MM.1S (cell line): ENCODE measurements at regions not wholly inside any gene's neighbourhood (a gene's known extent, or its start where the extent isn't known, plus 50 kb on each side); places are given as distances from the start of the nearest gene placed in this dataset.

ENCODE experiments used
- DNase-seq: peaks from one replicate; pipeline ENCODE4 v3.0.0-alpha.2; 2015
- H2AFZ ChIP-seq: fragments of 300-600 bp; sonication (generic); 2 replicates; pipeline ENCODE4 v1.6.0; 2016; ENCODE audit warnings: antibody characterized with exemption, low read length
- H3F3A ChIP-seq: fragments of 300-600 bp; sonication (generic); 2 replicates; pipeline ENCODE4 v1.6.1; 2016; ENCODE audit warnings: mild to moderate bottlenecking, antibody characterized with exemption, low read length, moderate library complexity, mixed read lengths; ENCODE audit not compliant: insufficient read depth
- H3K27ac ChIP-seq: fragments of 300-600 bp; sonication (generic); 2 replicates; pipeline ENCODE4 v1.5.1; 2016; ENCODE audit warnings: mild to moderate bottlenecking, low read length
- H3K27me3 ChIP-seq: fragments of 300-600 bp; sonication (generic); replicated peaks from 2 replicates; pipeline ENCODE4 v1.6.0; 2016; ENCODE audit warnings: low read length; ENCODE audit not compliant: insufficient read depth
- H3K36me3 ChIP-seq: fragments of 300-600 bp; sonication (generic); replicated peaks from 2 replicates; pipeline ENCODE4 v1.6.1; 2016; ENCODE audit warnings: mild to moderate bottlenecking, low read length, mixed read lengths; ENCODE audit not compliant: insufficient read depth
- H3K4me1 ChIP-seq: fragments of 300-600 bp; sonication (generic); 2 replicates; pipeline ENCODE4 v1.6.1; 2016; ENCODE audit warnings: low read length, mixed read lengths
- H3K4me2 ChIP-seq: fragments of 300-600 bp; sonication (generic); 2 replicates; pipeline ENCODE4 v1.6.0; 2016; ENCODE audit warnings: low read depth, low read length
- H3K4me3 ChIP-seq: fragments of 300-600 bp; sonication (generic); 2 replicates; pipeline ENCODE4 v1.5.1; 2016; ENCODE audit warnings: low read length, mixed read lengths
- H3K79me2 ChIP-seq: fragments of 300-600 bp; sonication (generic); 2 replicates; pipeline ENCODE4 v1.6.1; 2016; ENCODE audit warnings: mixed run types, low read length, mixed read lengths
- H3K9ac ChIP-seq: fragments of 300-600 bp; sonication (generic); 2 replicates; pipeline ENCODE4 v1.6.1; 2016; ENCODE audit warnings: low read length, mixed read lengths
- H3K9me2 ChIP-seq: fragments of 300-600 bp; sonication (generic); replicated peaks from 2 replicates; pipeline ENCODE4 v1.6.1; 2016; ENCODE audit warnings: mild to moderate bottlenecking, low read length, mixed read lengths; ENCODE audit not compliant: insufficient read depth
- H3K9me3 ChIP-seq: fragments of 300-600 bp; sonication (generic); replicated peaks from 2 replicates; pipeline ENCODE4 v1.6.1; 2016; ENCODE audit warnings: mild to moderate bottlenecking, low read length, mixed read lengths; ENCODE audit not compliant: insufficient read depth
- H4K20me1 ChIP-seq: fragments of 300-600 bp; sonication (generic); 2 replicates; pipeline ENCODE4 v1.6.1; 2016; ENCODE audit warnings: mild to moderate bottlenecking, low read length, moderate library complexity, mixed read lengths; ENCODE audit not compliant: insufficient read depth
- CTCF ChIP-seq: fragments of 300-600 bp; sonication (generic); IDR thresholded peaks from 2 replicates; pipeline ENCODE4 v1.5.1; 2016; ENCODE audit warnings: antibody characterized with exemption, low read length, mixed read lengths
- EZH2 ChIP-seq: fragments of 300-600 bp; sonication (generic); optimal IDR thresholded peaks from 2 replicates; pipeline ENCODE3; 2017; ENCODE audit warnings: low read depth, mild to moderate bottlenecking, antibody characterized with exemption, low read length, mixed read lengths
- EZH2phosphoT487 ChIP-seq: fragments of 300-600 bp; sonication (generic); IDR thresholded peaks from 2 replicates; pipeline ENCODE4 v1.6.1; 2018; ENCODE audit warnings: antibody characterized with exemption, low read length

GRCh38 chr11:128208329-128209137 is 378.8 kb downstream of the ETS1 start:
- TF ChIP-seq CTCF (no peak), EZH2 (no peak), EZH2phosphoT487 (no peak)
- H4K20me1 ChIP-seq = no peaks in the 10 kb centered on the region
- H3K36me3 ChIP-seq = no peaks in the 10 kb centered on the region
- no peak overlapping the region for H3K27ac ChIP-seq
- DNase-seq = no peak
- no peak overlapping the region for H2AFZ ChIP-seq
- H3K9ac ChIP-seq = no peak overlapping the region
- H3K9me3 ChIP-seq = no peaks in the 10 kb centered on the region
- H3K9me2 ChIP-seq = no peaks in the 10 kb centered on the region
- H3K27me3 ChIP-seq = no peaks in the 10 kb centered on the region
- no peak overlapping the region for H3K4me3 ChIP-seq
- no peaks in the 10 kb centered on the region for H3F3A ChIP-seq
- H3K79me2 ChIP-seq = no peaks in the 10 kb centered on the region
- no peaks in the 10 kb centered on the region for H3K4me1 ChIP-seq
- no peak overlapping the region for H3K4me2 ChIP-seq

- no peaks in the 10 kb centered on the region for H3K79me2 ChIP-seq
- no peaks in the 10 kb centered on the region for H3K4me1 ChIP-seq
- no peaks in the 10 kb centered on the region for H3K27me3 ChIP-seq
- H4K20me1 ChIP-seq = no peaks in the 10 kb centered on the region
- no peak for DNase-seq
- no peak for TF ChIP-seq EZH2
- H3K36me3 ChIP-seq = no peaks in the 10 kb centered on the region
- no peaks in the 10 kb centered on the region for H3F3A ChIP-seq
- H2AFZ ChIP-seq = no peak overlapping the region
- H3K9ac ChIP-seq = no peak overlapping the region
- no peak overlapping the region for H3K27ac ChIP-seq
- H3K9me3 ChIP-seq = no peaks in the 10 kb centered on the region
- H3K4me3 ChIP-seq = no peak overlapping the region
- H3K4me2 ChIP-seq = no peak overlapping the region
- no peaks in the 10 kb centered on the region for H3K9me2 ChIP-seq
Observed at GRCh38 chr11:128207861-128208321, 379.5 kb downstream of the ETS1 start.

GRCh38 chr11:128206461-128206860 is 380.9 kb downstream of the ETS1 start:
- no peak for TF ChIP-seq CTCF
- TF ChIP-seq EZH2phosphoT487 = no peak
- no peak overlapping the region for H3K27ac ChIP-seq
- no peaks in the 10 kb centered on the region for H3K9me3 ChIP-seq
- no peaks in the 10 kb centered on the region for H3K79me2 ChIP-seq
- no peak overlapping the region for H3K4me2 ChIP-seq
- no peaks in the 10 kb centered on the region for H3K27me3 ChIP-seq
- H4K20me1 ChIP-seq = no peaks in the 10 kb centered on the region
- no peaks in the 10 kb centered on the region for H3F3A ChIP-seq
- no peak overlapping the region for H3K4me3 ChIP-seq
- no peaks in the 10 kb centered on the region for H3K36me3 ChIP-seq
- no peaks in the 10 kb centered on the region for H3K9me2 ChIP-seq
- H3K4me1 ChIP-seq = no peaks in the 10 kb centered on the region
- no peak for DNase-seq
- no peak overlapping the region for H3K9ac ChIP-seq
- H2AFZ ChIP-seq = no peak overlapping the region

- DNase-seq = no peak
- Histone ChIP-seq H3K9ac (no peak overlapping the region), H2AFZ (no peak overlapping the region), H3K4me3 (no peak overlapping the region), H3K27me3 (no peaks in the 10 kb centered on the region), H3K9me2 (no peaks in the 10 kb centered on the region), H3K4me2 (no peak overlapping the region), H4K20me1 (no peaks in the 10 kb centered on the region), H3F3A (no peaks in the 10 kb centered on the region), H3K79me2 (no peaks in the 10 kb centered on the region), H3K27ac (no peak overlapping the region), H3K9me3 (no peaks in the 10 kb centered on the region), H3K36me3 (no peaks in the 10 kb centered on the region), H3K4me1 (no peaks in the 10 kb centered on the region)
- TF ChIP-seq EZH2 = no peak
- no peak for TF ChIP-seq CTCF
- no peak for TF ChIP-seq EZH2phosphoT487
Observed at GRCh38 chr11:128205796-128206195, 381.6 kb downstream of the ETS1 start.
